ENCODE measurements at regions not wholly inside any gene's neighbourhood (a gene's known extent, or its start where the extent isn't known, plus 50 kb on each side); places are given as distances from the start of the nearest gene placed in this dataset.

DNA sequence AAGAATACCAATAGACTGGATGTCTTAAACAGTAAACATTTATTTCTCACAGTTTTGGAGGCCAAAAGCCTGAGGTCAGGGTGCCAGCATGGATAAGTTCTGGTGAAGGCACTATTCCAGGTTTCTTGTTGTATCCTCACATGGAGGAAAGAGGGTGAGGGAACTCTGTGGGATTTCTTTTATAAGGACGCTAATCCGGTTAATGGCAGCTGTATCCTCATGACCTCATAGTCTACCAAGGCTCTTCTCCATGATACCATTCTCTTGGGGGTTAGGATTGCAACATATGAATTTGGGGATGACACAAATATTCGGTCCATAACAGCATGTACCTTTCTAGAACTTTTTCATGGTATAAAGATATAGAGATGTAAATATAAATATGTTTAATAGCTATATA is 412.0 kb downstream of the LMO7 start:
- Histone ChIP-seq H3K9me3 (ENCODE audit: control insufficient read depth, low read depth, low read length) (no peaks in the 10 kb centered on the region), H2AFZ (ENCODE audit: control insufficient read depth, low read length) (no peak overlapping the region), H3K27me3 (ENCODE audit: control insufficient read depth, extremely low read depth, insufficient read depth, low read length) (no peaks in the 10 kb centered on the region), H4K20me1 (ENCODE audit: control insufficient read depth, extremely low read depth, insufficient read depth, low read length) (no peaks in the 10 kb centered on the region), H3K4me1 (ENCODE audit: control insufficient read depth, extremely low read depth, insufficient read depth, low read length) (no peaks in the 10 kb centered on the region), H3K27ac (ENCODE audit: control insufficient read depth, insufficient read depth, low read length) (no peak overlapping the region), H3K4me3 (ENCODE audit: control insufficient read depth in 2 of 3, extremely low read depth in 1 of 3, insufficient read depth in 2 of 3, low read depth in 1 of 3, low read length in 3 of 3) (no peak overlapping the region), H3K36me3 (ENCODE audit: control insufficient read depth in 2 of 2, extremely low read depth in 1 of 2, insufficient read depth in 2 of 2, low read length in 2 of 2) (no peaks in the 10 kb centered on the region), H3K4me2 (ENCODE audit: control insufficient read depth, extremely low read depth, insufficient read depth, low read depth, low read length) (no peak overlapping the region), H3K79me2 (ENCODE audit: control insufficient read depth, insufficient read depth, low read length) (no peaks in the 10 kb centered on the region), H3K9ac (ENCODE audit: control insufficient read depth, extremely low read depth, insufficient read depth, low read length) (no peak overlapping the region), H3K9me1 (ENCODE audit: control insufficient read depth, extremely low read depth, insufficient read depth, low read length) (no peaks in the 10 kb centered on the region)
- no peak for FAIRE-seq
- TF ChIP-seq, protein P1, sequence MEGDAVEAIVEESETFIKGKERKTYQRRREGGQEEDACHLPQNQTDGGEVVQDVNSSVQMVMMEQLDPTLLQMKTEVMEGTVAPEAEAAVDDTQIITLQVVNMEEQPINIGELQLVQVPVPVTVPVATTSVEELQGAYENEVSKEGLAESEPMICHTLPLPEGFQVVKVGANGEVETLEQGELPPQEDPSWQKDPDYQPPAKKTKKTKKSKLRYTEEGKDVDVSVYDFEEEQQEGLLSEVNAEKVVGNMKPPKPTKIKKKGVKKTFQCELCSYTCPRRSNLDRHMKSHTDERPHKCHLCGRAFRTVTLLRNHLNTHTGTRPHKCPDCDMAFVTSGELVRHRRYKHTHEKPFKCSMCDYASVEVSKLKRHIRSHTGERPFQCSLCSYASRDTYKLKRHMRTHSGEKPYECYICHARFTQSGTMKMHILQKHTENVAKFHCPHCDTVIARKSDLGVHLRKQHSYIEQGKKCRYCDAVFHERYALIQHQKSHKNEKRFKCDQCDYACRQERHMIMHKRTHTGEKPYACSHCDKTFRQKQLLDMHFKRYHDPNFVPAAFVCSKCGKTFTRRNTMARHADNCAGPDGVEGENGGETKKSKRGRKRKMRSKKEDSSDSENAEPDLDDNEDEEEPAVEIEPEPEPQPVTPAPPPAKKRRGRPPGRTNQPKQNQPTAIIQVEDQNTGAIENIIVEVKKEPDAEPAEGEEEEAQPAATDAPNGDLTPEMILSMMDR (optimal IDR thresholded peaks at IDR 0.05 in 1 of 3, IDR thresholded peaks at IDR 0.05 in 1 of 3, conservative IDR thresholded peaks at IDR 0.05 in 1 of 3; ENCODE audit: extremely low read depth in 1 of 3, insufficient read depth in 2 of 3, low read length in 3 of 3): no peak
- no peak for TF ChIP-seq EZH2 (IDR thresholded peaks at IDR 0.05; ENCODE audit: low read length)
- DNase-seq (ENCODE audit: low read depth, low spot score): no peak
- dilution Hi-C loops (cut with MboI; ENCODE audit: extremely low pct_ligation_motif_present, low sequenced_read_pairs): no loop called here

GRCh38 chr13:76043874-76044273 is 407.7 kb downstream of the LMO7 start:
- FAIRE-seq: no peak
- dilution Hi-C loops (cut with MboI; ENCODE audit: extremely low pct_ligation_motif_present, low sequenced_read_pairs): no loop called here
- H3K79me2 ChIP-seq (ENCODE audit: control insufficient read depth, insufficient read depth, low read length): no peaks in the 10 kb centered on the region

More at GRCh38 chr13:76043874-76044273, 407.7 kb downstream of the LMO7 start:
- H3K9ac ChIP-seq (ENCODE audit: control insufficient read depth, extremely low read depth, insufficient read depth, low read length): no peak overlapping the region
- no peaks in the 10 kb centered on the region for H3K36me3 ChIP-seq (ENCODE audit: control insufficient read depth in 2 of 2, extremely low read depth in 1 of 2, insufficient read depth in 2 of 2, low read length in 2 of 2)
- no peak for DNase-seq (ENCODE audit: low read depth, low spot score)
- TF ChIP-seq EZH2 (IDR thresholded peaks at IDR 0.05; ENCODE audit: low read length): no peak
- TF ChIP-seq, protein P1 (optimal IDR thresholded peaks at IDR 0.05 in 1 of 3, IDR thresholded peaks at IDR 0.05 in 1 of 3, conservative IDR thresholded peaks at IDR 0.05 in 1 of 3; ENCODE audit: extremely low read depth in 1 of 3, insufficient read depth in 2 of 3, low read length in 3 of 3): no peak
- no peaks in the 10 kb centered on the region for H3K9me1 ChIP-seq (ENCODE audit: control insufficient read depth, extremely low read depth, insufficient read depth, low read length)
- no peaks in the 10 kb centered on the region for H3K4me1 ChIP-seq (ENCODE audit: control insufficient read depth, extremely low read depth, insufficient read depth, low read length)
- no peak overlapping the region for H3K4me3 ChIP-seq (ENCODE audit: control insufficient read depth in 2 of 3, extremely low read depth in 1 of 3, insufficient read depth in 2 of 3, low read depth in 1 of 3, low read length in 3 of 3)
- H3K27me3 ChIP-seq (ENCODE audit: control insufficient read depth, extremely low read depth, insufficient read depth, low read length): no peaks in the 10 kb centered on the region
- H4K20me1 ChIP-seq (ENCODE audit: control insufficient read depth, extremely low read depth, insufficient read depth, low read length): no peaks in the 10 kb centered on the region
- no peak overlapping the region for H2AFZ ChIP-seq (ENCODE audit: control insufficient read depth, low read length)
- no peaks in the 10 kb centered on the region for H3K9me3 ChIP-seq (ENCODE audit: control insufficient read depth, low read depth, low read length)
- no peak overlapping the region for H3K4me2 ChIP-seq (ENCODE audit: control insufficient read depth, extremely low read depth, insufficient read depth, low read depth, low read length)
- no peak overlapping the region for H3K27ac ChIP-seq (ENCODE audit: control insufficient read depth, insufficient read depth, low read length)
